ENCODE measurements at regions not wholly inside any gene's neighbourhood (a gene's known extent, or its start where the extent isn't known, plus 50 kb on each side); places are given as distances from the start of the nearest gene placed in this dataset.
A peak's percentile ranks its signal among the peaks of the same experiment; 100 is the strongest.

- H3K36me3 Mint-ChIP-seq = peaks cover 7 to 9% of the 10 kb centered on the region in 2 donors
- H3K4me1 Mint-ChIP-seq = peaks cover 0 to 4% (median 0%) of the 10 kb centered on the region in 3 donors
- no peak overlapping the region for H3K27ac Mint-ChIP-seq
- no peak overlapping the region for H3K4me3 Mint-ChIP-seq
- no peak for ATAC-seq (ENCODE audit: low read depth in 2 of 2)
- no peak for DNase-seq
- H3K9me3 Mint-ChIP-seq = peaks cover 19 to 55% (median 30%) of the 10 kb centered on the region in 7 donors
- H3K27me3 Mint-ChIP-seq = peaks cover 8 to 28% (median 12%) of the 10 kb centered on the region in 3 donors
Observed at GRCh38 chr20:57079031-57080005, 187.1 kb downstream of the BMP7 start.

- H3K4me1 Mint-ChIP-seq = peaks cover 0 to 4% (median 0%) of the 10 kb centered on the region in 3 donors
- peaks cover 4 to 28% (median 9%) of the 10 kb centered on the region in 3 donors for H3K27me3 Mint-ChIP-seq
- no peak for ATAC-seq (ENCODE audit: low read depth in 2 of 2)
- no peak for DNase-seq
- peaks cover 19 to 47% (median 24%) of the 10 kb centered on the region in 7 donors for H3K9me3 Mint-ChIP-seq
- no peak overlapping the region for H3K4me3 Mint-ChIP-seq
- peaks cover 7 to 9% of the 10 kb centered on the region in 2 donors for H3K36me3 Mint-ChIP-seq
- no peak overlapping the region for H3K27ac Mint-ChIP-seq
Observed at GRCh38 chr20:57080796-57081195, 185.6 kb downstream of the BMP7 start.

- Mint-ChIP-seq H3K27me3 (peaks cover 0 to 27% (median 19%) of the 10 kb centered on the region in 3 donors), H3K27ac (no peak overlapping the region), H3K36me3 (peaks cover 0 to 9% of the 10 kb centered on the region in 2 donors), H3K4me1 (peaks cover 0 to 4% (median 0%) of the 10 kb centered on the region in 3 donors), H3K9me3 (peaks cover 13 to 30% (median 21%) of the 10 kb centered on the region in 7 donors), H3K4me3 (peak overlapping the region in 1 of 8 donors; percentile 22)
- ATAC-seq (ENCODE audit: low read depth in 2 of 2) (no peak), DNase-seq (no peak)
Observed at GRCh38 chr20:57082357-57082945, 184.0 kb downstream of the BMP7 start.

- no peak for DNase-seq
- H3K4me1 Mint-ChIP-seq = peaks cover 0 to 4% (median 0%) of the 10 kb centered on the region in 3 donors
- H3K9me3 Mint-ChIP-seq = peaks cover 11 to 24% (median 15%) of the 10 kb centered on the region in 7 donors
- H3K27me3 Mint-ChIP-seq = peaks cover 6 to 33% (median 19%) of the 10 kb centered on the region in 3 donors
- H3K36me3 Mint-ChIP-seq = peaks cover 0 to 9% of the 10 kb centered on the region in 2 donors
- no peak overlapping the region for H3K4me3 Mint-ChIP-seq
- no peak for ATAC-seq (ENCODE audit: low read depth in 2 of 2)
- H3K27ac Mint-ChIP-seq = peak overlapping the region in 1 of 6 donors; percentile 64
Observed at GRCh38 chr20:57083072-57083471, 183.4 kb downstream of the BMP7 start.

GRCh38 chr20:57086066-57086465 lies 180.4 kb downstream of the BMP7 start:
- Mint-ChIP-seq H3K9me3 (peaks cover 0 to 4% (median 2%) of the 10 kb centered on the region in 7 donors), H3K27ac (no peak overlapping the region)

GRCh38 chr20:57087102-57087501 lies 179.3 kb downstream of the BMP7 start:
- ATAC-seq (ENCODE audit: low read depth in 2 of 2) = no peak
- Mint-ChIP-seq H3K27me3 (peaks cover 7 to 25% (median 12%) of the 10 kb centered on the region in 3 donors), H3K36me3 (no peaks in the 10 kb centered on the region), H3K4me1 (peaks cover 5 to 12% (median 10%) of the 10 kb centered on the region in 3 donors), H3K4me3 (no peak overlapping the region), H3K27ac (no peak overlapping the region), H3K9me3 (peaks cover 0 to 4% (median 2%) of the 10 kb centered on the region in 7 donors)
- no peak for DNase-seq

More at GRCh38 chr20:57086066-57086465, 180.4 kb downstream of the BMP7 start:
- Mint-ChIP-seq H3K27me3 (peaks cover 6 to 34% (median 10%) of the 10 kb centered on the region in 3 donors), H3K36me3 (no peaks in the 10 kb centered on the region), H3K4me3 (no peak overlapping the region), H3K4me1 (peaks cover 0 to 4% (median under 1%) of the 10 kb centered on the region in 3 donors)
- DNase-seq (no peak), ATAC-seq (ENCODE audit: low read depth in 2 of 2) (no peak)

GRCh38 chr20:57087705-57088104 lies 178.7 kb downstream of the BMP7 start:
- Mint-ChIP-seq H3K4me3 (no peak overlapping the region), H3K27me3 (peaks cover 10 to 19% (median 16%) of the 10 kb centered on the region in 3 donors), H3K4me1 (peaks cover 6 to 16% (median 16%) of the 10 kb centered on the region in 3 donors), H3K36me3 (no peaks in the 10 kb centered on the region), H3K9me3 (peaks cover 0 to 4% (median 0%) of the 10 kb centered on the region in 7 donors), H3K27ac (no peak overlapping the region)
- no peak for ATAC-seq (ENCODE audit: low read depth in 2 of 2)
- DNase-seq = no peak

GRCh38 chr20:57088436-57088835 lies 178.0 kb downstream of the BMP7 start:
- no peaks in the 10 kb centered on the region for H3K36me3 Mint-ChIP-seq
- DNase-seq = no peak

GRCh38 chr20:57089699-57090144 lies 176.7 kb downstream of the BMP7 start:
- Mint-ChIP-seq H3K4me3 (no peak overlapping the region), H3K27ac (peak overlapping the region in 1 of 6 donors; percentile 70), H3K27me3 (peaks cover 16 to 25% (median 22%) of the 10 kb centered on the region in 3 donors)

More at GRCh38 chr20:57088436-57088835, 178.0 kb downstream of the BMP7 start:
- H3K9me3 Mint-ChIP-seq = peaks cover 0 to 2% (median 0%) of the 10 kb centered on the region in 7 donors
- H3K27me3 Mint-ChIP-seq = peaks cover 12 to 19% (median 17%) of the 10 kb centered on the region in 3 donors
- H3K4me1 Mint-ChIP-seq = peaks cover 6 to 16% (median 13%) of the 10 kb centered on the region in 3 donors
- no peak overlapping the region for H3K27ac Mint-ChIP-seq
- no peak for ATAC-seq (ENCODE audit: low read depth in 2 of 2)
- H3K4me3 Mint-ChIP-seq = no peak overlapping the region

GRCh38 chr20:57090590-57091560 lies 175.6 kb downstream of the BMP7 start:
- H3K27ac Mint-ChIP-seq = no peak overlapping the region
- peaks cover 0 to 2% (median 0%) of the 10 kb centered on the region in 7 donors for H3K9me3 Mint-ChIP-seq
- H3K4me3 Mint-ChIP-seq = no peak overlapping the region
- H3K4me1 Mint-ChIP-seq = peaks cover 6 to 16% (median 13%) of the 10 kb centered on the region in 3 donors
- ATAC-seq (ENCODE audit: low read depth in 2 of 2) = no peak
- H3K27me3 Mint-ChIP-seq = peaks cover 20 to 33% (median 22%) of the 10 kb centered on the region in 3 donors
- H3K36me3 Mint-ChIP-seq = no peaks in the 10 kb centered on the region
- DNase-seq = no peak

More at GRCh38 chr20:57089699-57090144, 176.7 kb downstream of the BMP7 start:
- Mint-ChIP-seq H3K9me3 (peaks cover 0 to 2% (median 0%) of the 10 kb centered on the region in 7 donors), H3K4me1 (peaks cover 6 to 16% (median 13%) of the 10 kb centered on the region in 3 donors), H3K36me3 (no peaks in the 10 kb centered on the region)
- DNase-seq (peak; percentile 19), ATAC-seq (ENCODE audit: low read depth in 2 of 2) (peak in 1 of 2 donors; percentile 51)

- no peak overlapping the region for H3K4me3 Mint-ChIP-seq
- peaks cover 12 to 38% (median 22%) of the 10 kb centered on the region in 3 donors for H3K27me3 Mint-ChIP-seq
- peaks cover 0 to 2% (median 0%) of the 10 kb centered on the region in 7 donors for H3K9me3 Mint-ChIP-seq
- no peaks in the 10 kb centered on the region for H3K36me3 Mint-ChIP-seq
- DNase-seq (no peak), ATAC-seq (ENCODE audit: low read depth in 2 of 2) (no peak)
- H3K4me1 Mint-ChIP-seq = peaks cover 6 to 16% (median 13%) of the 10 kb centered on the region in 3 donors
- H3K27ac Mint-ChIP-seq = no peak overlapping the region
Observed at GRCh38 chr20:57091748-57092111, 174.7 kb downstream of the BMP7 start.

All from naive B cell (primary cell).